GM12892 (cell line): ENCODE measurements at regions not wholly inside any gene's neighbourhood (a gene's known extent, or its start where the extent isn't known, plus 50 kb on each side); places are given as distances from the start of the nearest gene placed in this dataset.

Experiments
- DNase-seq: peaks from one replicate; pipeline ENCODE4 v3.0.0; 2011; ENCODE audit not compliant: insufficient read length
- FAIRE-seq: peaks from 2 replicates; lab custom pipeline; 2011; peaks lifted over from hg19 to GRCh38; lab: Jason Lieb, UNC
- POLR2A ChIP-seq: IDR thresholded peaks from 2 replicates; pipeline ENCODE4 v1.6.1; 2011; ENCODE audit warnings: low read depth, low read length, control low read depth
- POLR2AphosphoS5 ChIP-seq: IDR thresholded peaks from 2 replicates; pipeline ENCODE4 v1.6.1; 2011; ENCODE audit warnings: low read depth, low read length, control low read depth
- TAF1 ChIP-seq: IDR thresholded peaks from 2 replicates; pipeline ENCODE4 v1.6.1; 2011; ENCODE audit warnings: low read depth, mild to moderate bottlenecking, control low read depth, low read length, borderline replicate concordance

DNA sequence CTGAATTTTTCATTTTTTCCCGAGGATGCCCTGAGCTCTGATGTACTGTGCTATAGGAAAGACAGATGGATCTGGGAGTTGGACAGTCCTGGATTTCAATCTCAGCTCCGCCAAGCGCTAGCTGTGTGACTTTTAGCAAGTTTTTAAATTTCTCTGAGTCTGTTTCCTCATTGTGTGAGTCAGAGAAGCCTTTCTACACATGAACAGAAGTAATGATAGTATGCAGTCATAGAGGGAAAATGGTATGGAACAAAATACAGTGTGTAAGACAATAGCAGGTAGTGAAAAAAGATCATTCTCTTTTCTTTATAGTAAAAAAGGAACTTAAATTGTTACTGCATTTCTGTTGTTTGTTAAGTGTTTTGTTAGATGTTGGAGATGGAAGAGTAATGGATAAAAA is 52.4 kb upstream of the PPM1B start:
- DNase-seq (no peak), FAIRE-seq (no peak)
- TF ChIP-seq TAF1 (no peak), POLR2AphosphoS5 (no peak)

DNA sequence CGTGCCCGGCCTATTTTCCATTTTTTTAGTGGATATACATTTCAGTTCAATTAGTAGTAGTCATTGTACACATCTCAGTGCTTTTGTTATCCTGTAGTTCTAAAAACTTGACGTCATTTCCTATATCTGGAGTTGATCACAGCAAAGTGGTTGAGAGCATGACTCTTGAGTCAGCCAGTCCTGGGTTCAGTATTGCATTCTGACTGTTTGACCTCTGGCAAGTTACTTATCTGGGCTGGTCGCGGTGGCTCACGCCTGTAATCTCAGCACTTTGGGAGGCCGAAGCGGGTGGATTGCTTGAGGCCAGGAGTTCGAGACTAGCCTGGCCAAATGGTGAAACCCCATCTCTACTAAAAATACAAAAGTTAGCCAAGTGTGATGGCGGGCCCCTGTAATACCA is 50.4 kb upstream of the PPM1B start:
- TF ChIP-seq TAF1 (no peak), POLR2A (no peak), POLR2AphosphoS5 (no peak)
- FAIRE-seq (no peak), DNase-seq (no peak)
